Inflammatory macrophage treated with lipopolysaccharide for 4 hours (primary cell): ENCODE measurements at regions not wholly inside any gene's neighbourhood (a gene's known extent, or its start where the extent isn't known, plus 50 kb on each side); places are given as distances from the start of the nearest gene placed in this dataset.
A peak's percentile ranks its signal among the peaks of the same experiment; 100 is the strongest.

Source experiments
- DNase-seq: peaks from one replicate; pipeline ENCODE4 v3.0.0-alpha.2; 2020

DNA sequence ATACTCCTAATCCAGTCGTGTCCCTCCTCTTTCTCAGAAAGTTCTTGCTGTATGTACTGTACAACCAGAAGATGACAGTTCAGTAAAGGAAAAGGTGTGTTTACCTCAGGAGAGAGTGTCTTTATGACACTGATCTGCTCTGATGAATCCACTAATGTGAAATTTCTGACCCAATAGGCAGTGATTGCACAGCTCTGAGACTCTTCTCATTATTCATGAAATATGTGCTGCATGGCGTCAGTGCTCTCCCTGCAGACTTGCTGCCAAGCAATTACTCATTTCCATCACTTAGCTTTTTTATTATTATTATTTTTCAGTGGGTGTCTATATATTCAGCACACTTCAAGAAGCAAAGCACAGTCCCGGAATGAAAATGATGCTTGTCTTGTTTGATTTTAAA is 389.0 kb downstream of the RASEF start:
- DNase-seq: no peak

DNA sequence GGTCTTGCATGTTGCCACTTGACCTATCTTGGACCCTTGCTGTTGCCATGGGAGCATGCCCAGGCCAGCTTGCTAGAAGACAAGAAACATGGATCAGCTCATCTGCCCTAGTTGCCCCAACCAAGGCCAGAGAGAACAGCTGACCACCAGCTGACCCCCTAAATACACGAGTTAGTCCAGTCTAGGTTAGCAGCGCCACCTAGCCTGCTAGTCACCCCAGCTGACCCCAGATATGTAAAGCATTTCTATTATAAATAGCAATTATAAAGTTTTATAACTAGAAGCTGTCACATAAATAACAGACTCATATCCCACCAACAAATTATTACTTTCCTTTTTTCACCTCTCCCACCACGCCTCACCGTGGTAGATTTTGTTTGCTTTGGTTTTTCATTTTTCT is 387.8 kb downstream of the RASEF start:
- DNase-seq: no peak

DNA sequence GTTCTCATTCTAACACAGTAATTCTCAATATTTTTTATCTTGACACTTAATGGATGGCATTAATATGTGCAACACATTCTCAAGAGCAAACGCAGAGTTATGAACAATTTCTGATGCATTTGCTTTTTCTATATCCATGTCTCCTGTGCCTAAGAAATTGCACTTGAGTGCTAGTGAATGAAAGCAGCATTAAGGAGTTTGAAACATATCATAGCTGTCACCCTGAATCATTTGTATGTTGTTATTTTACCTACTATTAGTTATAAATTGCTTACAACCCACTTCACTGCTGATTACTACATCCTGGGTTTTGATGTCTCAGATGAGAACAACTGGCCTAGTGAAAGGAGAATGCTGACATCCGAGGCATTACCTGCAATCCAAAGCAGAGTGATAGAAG is 387.3 kb downstream of the RASEF start:
- no peak for DNase-seq

DNA sequence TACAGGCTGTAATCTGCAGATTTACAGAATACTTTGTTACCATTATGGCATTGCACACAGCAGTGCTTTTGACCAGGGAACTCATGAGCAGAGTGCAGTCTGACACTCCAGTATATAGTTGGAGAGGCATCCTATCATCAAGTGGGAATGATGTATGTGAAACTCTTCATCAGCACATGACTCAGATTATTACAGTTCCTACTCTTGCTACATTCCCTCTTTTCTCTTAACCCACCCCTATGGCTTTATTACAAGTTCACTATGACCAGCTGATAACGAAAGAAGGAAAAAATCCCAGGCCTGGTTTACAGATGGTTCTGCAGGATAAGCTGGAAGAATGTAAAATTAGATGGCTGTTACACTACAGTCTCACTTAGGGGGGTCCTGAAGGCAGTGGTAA is 385.9 kb downstream of the RASEF start:
- DNase-seq: no peak

DNA sequence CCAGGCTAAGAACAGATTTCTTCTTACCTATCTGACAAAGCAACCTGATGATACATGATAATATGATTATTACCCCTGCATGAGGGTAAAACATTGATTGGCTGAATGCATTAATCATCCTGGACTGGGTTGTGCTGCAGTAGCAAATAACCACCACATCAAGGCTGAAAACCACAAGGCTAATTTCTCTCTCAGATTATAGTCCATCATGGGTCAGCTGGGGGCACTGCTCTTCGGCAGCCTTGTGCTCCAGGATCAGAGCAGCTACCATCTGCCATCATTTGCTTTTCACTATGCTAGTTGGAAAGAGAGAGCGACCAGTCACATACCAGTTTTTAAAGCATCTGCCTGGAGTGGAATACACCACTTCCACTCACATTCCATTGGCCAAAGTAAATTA is 383.5 kb downstream of the RASEF start:
- no peak for DNase-seq

DNA sequence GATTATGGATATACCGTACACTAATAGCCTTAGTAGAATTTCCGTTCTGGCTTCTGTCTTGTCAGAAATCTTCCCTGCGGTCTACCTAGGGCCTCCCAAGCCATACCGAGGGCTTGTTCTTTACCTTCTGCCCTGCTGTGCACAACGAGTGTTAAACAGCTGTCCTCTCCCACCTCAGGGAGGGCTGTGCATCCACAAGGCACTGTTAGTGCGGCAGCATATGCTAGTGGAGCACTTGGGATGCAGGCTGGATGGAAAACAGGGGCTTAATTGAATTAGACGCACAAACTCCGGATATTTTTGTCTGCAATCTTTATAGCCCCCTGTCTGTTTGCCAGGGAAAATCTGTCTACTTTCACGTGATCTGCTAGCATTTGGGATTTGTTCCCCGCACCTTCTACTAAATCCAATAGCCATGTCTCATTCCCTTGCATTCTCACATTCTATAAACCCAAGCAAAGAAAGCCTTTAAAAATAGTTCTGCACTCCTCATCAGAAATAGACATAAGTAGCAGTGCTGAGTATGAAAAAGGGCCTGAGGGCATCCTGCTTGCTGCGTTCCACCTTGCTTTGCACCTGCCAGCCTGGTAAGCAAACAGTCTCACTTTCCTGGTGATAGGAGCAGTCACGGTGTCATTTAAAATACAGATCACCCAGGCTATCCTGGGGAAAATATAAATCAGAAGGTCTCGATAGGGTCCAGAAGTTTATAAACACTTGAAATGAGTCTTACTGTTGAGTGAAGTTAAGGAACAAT is 382.6 kb downstream of the RASEF start:
- DNase-seq: no peak

DNA sequence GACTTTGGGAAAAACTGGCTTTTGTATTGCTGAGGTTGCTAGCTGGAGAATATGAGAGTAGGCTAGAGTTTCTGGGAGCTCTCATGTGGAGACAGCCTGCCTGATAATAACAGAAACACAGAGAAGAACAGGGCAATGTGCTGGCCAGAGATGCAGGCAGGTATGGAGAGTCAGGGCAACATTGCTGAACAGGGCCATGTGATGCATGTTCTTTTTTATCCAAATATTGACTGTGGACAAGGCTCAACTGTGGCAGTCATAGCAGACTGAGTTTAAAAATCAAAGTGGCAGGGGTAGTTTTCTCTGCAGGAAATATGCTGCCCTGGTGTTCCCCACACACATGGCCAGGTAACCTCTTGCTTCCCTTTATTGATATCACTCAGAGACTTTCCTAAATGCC is 381.1 kb downstream of the RASEF start:
- DNase-seq: no peak

DNA sequence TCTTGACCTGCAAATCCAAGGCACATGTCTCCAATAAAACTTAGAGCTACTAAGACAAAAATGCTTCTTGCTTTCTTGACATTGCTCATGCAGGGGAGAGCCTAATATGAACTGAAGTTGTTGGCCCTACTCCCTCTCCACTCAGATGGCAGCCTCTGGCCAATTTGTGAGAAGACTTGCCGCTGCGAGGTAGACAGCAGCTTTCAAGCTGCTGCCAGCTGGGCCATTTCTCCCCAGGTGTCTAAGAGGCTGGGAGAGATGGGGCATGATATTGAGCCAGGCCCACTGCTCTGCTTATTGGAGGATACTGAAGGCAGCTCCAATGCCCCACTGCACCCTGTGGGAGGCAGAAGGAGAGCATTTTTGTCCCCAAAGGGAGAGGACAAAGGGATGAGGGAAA is 380.5 kb downstream of the RASEF start:
- no peak for DNase-seq

DNA sequence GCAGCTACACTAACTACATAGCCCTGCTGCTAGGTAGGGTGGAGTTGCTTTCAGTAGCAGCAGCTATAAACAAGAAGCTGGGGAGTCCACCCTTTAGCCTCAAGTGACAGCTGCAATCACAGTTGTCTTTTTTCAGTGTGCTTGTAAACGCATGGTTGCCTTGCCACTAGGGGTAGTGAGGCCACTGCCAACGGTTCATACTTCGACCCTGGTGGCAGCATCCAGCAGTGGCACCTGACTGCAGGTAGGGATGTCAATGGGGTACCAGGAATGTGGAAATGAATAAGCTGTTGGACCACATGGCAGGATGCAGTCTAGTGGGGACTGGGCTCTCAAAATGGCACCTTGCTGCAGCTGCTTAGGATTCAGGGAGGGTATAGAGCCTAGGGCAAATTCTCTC is 367.2 kb downstream of the RASEF start:
- DNase-seq: no peak

DNA sequence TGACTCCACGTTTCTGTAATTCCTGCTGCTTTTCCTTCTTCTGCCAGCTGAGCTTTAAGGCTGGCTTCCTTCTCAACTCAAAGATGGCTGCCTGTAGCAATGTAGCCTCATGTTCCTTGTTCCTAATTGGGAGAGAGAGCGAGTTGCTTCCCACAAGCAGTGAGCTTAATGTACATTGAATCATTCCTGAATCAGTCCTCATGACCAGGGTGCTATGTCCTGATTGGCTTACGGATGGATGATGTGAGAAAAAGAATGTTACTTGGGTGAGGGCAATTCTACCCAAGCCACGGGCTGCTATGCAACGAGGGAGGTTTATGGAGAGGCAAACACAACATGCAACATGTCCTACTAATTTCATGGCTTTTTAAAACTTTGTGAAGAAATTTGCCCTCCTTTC is 356.2 kb downstream of the RASEF start:
- no peak for DNase-seq

DNA sequence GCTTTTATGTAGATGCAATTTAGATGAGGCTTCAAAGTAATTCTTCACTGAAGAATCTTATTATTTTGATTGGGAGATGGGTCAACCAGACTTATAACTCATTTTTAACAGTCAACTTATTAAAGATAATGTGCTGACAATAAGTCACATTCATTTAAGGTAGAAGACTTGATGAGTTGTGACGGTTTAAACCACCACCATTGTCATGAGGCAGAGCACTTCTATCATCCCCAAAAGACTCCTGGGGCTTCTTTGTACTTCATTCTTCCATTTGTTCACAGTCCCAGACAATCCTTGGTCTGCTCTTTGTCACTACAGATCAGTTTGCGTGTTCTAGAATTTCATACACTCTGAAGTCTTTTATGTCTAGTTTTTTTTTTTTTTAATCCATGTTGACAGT is 346.1 kb downstream of the RASEF start:
- DNase-seq: no peak

DNA sequence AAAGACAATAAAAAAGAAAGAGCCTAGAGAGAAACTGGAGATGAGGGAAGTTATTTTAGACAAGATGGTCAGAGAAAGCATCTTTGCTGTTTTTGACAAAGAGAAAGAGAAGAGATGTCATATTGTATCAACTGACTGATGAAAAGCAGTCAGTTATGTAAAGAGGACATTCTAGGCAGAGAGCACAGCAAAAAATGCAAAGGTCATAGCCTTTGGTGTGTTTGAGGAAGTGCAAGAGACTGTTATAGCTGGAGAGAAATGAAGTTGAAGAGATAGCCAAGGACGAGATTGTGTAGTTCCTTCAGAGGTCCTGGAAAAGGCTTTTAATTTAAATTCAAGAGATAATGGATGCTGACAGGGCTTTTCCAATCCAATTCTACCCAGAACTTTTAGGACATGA is 342.4 kb downstream of the RASEF start:
- DNase-seq: no peak

DNA sequence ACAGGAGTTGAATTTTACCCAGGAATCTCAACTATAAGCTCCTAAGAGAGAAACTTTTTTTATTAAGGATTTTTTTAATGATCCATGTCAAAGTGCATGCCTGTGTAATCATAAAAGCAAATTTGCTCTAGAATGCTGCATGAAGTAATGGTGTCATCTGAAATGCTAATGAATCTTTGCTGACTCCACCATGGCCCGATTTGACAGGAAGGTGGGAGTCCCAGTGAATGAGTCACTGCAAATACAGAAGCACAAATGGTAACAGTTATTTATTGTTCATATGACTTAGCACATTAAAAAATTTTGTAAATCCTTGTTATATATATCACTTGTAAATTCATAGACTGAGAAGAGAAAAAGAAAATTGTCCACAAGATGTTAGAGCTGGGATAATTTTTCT is 341.3 kb downstream of the RASEF start:
- DNase-seq: peak; percentile 36

DNA sequence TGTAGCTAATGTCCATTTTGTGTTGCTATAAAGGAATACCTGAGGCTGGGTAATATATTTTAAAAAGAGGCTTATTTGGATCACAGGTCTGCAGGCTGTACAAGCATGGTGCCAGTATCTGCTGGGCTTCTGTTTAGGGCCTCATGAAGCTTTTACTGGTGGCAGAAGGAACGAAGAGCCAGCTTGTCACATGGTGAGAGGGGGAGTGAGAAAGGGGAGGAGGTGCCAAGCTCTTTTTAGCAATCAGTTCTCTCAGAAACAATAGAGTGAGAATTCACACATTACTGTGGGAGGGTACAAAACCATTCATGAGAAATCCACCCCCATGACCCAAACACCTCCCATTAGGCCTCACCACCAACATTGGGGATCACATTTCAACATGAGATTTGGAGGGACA is 340.9 kb downstream of the RASEF start:
- DNase-seq: no peak

DNA sequence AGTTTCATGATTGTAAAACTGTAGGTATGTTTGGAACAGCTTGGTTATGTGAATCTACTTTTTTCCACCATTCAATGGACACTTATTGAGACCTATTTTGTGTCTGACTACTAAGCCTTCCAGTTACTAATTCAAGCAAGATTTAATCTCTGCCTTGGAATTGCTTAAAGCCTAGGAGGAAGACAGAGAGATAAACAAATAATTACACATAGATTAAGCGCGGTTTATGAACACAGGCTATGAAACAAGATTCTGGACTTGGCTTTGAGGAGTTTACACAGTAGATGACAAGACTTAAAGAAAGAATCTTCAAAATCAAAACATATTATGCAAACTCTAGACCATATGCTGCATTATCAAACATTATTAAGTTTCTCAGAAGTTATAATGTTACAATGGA is 340.4 kb downstream of the RASEF start:
- DNase-seq: no peak

DNA sequence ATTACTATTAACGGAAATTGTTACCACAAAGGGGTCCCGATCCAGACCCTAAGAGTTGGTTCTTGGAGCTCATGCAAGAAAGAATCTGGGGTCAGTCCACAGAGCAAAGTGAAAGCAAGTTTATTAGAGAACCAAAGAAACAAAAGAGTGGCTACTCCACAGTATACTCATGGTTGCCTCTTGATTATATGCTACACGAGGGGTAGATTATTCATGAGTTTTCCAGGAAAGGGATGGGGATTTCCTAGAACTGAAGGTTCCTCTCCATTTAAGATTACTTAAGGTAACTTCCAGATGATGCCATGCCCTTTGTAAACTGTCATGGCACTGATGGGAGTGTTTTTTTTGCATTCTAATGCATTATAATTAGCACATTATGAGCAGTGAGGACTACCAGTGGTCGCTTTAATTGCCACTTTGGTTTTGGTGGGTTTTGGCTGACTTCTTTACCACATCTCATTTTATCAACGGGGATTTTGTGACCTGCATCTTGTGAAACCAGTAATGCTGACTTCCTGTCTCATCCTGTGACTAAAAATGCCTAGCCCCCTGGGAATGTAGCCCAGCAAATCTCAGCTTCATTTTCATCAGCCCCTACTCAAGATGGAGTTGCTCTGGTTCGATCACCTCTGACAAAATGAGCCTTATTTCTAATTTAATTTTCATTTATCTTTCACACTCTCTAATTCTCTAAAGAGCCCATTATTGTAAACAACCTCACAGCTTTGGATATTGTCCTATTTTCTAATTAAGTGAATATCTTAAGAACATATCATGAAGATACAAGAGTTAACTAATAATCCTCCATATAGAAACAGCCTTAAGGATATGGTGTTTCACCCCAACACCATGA is 336.3 kb downstream of the RASEF start:
- DNase-seq: no peak

DNA sequence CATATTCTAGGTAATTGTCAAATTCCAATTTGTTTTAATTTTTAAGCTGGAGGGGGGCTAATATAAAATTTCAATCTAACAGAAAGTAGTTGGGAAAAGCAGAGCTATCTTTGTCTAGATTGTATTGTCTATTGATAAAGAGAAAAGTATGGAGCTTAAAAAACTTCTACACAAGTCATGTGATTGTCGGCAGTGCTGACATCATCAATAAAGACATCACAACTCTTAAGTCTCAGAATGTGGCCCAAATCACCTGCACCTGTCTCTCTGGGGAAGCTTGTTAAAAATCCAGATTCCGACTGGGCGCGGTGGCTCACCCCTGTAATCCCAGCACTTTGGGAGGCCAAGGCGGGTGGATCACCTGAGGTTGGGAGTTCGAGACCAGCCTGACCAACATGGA is 333.8 kb downstream of the RASEF start:
- DNase-seq: no peak

DNA sequence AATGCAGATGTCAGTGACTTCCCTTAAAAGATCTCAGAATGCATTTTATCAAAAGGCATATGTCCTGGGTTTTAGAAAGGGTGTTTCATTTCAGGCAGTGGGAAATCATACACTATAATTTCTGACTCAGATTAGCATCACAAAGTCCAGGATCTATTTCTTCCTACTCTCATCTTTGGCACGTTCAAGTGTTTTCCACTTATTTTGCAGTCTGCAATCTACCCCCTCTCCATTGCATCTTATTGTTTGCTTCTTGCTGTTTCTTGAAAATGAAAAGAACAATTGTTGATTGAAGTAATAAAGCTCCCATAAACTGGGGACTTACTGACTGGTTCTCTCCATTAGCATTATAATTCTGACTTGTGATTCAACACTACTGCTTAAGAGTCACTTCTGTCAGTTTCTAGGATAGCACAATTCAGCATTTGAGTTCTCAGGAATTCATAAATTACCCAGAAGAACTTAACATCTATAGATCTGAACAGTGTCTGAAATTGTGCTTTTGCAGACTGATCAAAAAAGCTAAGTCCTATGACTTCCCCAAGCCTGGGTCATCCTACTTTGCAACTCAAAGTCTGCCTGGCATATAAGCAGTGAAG is 332.9 kb downstream of the RASEF start:
- DNase-seq: no peak

DNA sequence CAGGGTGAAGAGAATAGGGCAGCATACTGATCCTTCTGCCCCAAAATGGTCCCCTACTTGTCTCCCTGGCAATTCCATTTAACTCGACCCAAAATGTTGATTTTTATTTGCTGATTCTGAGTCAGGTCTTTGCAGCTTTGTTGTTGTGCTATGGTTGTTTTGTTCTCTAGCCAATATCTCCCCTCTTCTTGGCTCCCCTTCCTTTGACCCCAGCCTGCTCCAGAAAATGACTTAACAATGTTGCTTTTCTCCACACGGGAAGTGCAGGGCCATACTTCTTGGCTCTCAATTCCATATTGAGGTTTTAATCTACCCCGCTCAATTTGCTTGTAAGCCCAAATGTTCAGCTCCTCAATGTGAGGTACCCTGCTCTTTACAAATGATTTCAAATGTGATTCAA is 330.0 kb downstream of the RASEF start:
- DNase-seq: no peak

DNA sequence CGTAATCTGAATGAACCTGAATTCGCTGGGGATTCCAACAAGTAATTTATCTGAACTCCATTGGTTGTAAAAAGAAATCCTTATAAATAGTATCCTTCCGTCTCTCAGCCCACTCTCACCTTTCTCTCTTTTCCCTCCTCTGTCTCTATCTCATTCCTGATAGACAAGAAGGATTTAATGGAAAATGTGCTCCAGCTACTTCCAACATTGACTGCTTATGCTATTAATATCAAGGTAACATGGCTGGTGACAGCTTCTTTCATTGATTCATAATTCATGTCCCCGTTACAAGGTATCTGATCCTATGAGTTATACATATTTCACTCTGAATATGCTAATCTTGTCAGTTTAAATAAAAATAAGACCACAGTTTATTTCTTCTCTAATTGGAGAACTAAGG is 326.8 kb downstream of the RASEF start:
- DNase-seq: no peak

DNA sequence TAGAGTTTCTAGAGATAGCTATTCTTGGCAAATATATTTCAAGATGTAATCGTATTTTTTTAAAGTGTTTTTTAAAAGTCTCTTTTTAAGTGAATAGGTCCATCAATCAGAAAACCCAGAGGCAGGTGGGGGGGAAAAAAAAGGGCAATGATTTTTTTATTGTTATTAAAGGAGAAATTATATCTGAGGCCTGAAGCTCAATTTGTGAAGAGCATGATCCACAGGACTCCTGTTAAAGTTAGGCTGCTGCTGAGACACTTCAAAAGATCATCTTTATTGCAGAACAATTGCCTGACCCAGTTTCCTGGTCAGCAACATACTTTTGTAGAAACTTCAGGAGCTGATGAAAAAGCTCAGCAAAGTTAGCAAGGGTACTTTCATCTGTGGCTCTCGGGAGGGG is 326.2 kb downstream of the RASEF start:
- no peak for DNase-seq

DNA sequence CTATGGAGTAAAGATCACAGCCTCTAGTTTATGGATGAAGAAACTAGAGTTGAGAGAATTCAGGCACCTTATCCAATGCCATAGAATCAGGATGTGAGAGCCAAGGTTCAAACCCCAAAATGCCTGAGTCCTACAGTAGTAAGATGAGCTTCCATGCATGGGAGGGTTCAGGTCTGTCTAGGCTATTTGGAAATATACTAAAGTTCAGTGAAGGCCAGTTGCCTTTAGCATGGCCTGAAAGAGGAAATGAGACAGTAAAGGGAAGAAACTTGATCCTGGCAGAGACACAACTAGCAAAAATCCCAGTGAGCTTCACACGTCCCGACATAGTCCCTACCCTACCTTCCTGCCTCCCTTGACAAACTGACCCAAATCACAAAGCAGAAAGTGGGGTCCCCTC is 317.0 kb downstream of the RASEF start:
- DNase-seq: no peak

DNA sequence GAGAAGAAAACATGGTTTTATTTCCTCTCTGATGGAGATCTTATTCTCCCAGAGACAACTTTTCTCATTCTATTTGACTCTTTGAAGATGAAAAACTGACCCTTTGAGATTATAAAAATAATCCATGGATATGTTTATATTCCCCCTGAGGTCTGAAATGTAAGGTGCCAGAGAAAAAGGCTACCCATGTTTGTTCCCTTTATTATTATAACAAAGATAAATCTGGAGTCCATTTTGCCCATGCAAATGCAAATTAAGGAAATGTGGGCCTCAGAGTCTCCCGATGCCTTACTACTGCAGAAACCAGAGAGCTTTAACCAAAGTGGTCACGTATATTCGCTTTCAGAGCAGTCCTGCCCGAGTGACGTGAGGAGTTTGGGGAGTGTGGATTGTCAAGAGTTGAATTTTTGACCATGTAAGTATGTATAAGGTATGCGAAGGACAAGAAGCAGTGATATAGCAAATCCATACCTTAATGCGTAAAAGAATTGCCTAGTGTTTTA is 312.5 kb downstream of the RASEF start:
- no peak for DNase-seq

DNA sequence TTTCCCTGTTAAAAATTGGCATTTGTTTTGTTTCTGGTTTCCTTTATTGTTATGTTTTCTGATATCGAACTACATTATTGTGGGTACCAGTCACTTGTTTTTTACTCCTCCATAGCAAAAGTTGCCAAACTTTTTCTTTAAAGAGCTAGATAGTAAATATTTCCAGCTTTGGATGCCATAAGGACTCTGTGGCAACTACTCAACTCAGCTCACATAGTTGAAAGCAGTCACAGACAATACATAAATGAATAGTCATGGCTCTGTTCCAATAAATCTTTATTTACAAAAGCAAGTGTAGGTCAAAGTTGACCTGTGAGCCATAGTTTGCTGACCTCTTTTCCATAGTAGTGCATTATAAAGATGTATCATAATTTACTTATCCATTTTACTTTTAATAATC is 305.0 kb downstream of the RASEF start:
- no peak for DNase-seq
